ENCODE measurements at regions not wholly inside any gene's neighbourhood (a gene's known extent, or its start where the extent isn't known, plus 50 kb on each side); places are given as distances from the start of the nearest gene placed in this dataset.

- TF ChIP-seq, protein P1, sequence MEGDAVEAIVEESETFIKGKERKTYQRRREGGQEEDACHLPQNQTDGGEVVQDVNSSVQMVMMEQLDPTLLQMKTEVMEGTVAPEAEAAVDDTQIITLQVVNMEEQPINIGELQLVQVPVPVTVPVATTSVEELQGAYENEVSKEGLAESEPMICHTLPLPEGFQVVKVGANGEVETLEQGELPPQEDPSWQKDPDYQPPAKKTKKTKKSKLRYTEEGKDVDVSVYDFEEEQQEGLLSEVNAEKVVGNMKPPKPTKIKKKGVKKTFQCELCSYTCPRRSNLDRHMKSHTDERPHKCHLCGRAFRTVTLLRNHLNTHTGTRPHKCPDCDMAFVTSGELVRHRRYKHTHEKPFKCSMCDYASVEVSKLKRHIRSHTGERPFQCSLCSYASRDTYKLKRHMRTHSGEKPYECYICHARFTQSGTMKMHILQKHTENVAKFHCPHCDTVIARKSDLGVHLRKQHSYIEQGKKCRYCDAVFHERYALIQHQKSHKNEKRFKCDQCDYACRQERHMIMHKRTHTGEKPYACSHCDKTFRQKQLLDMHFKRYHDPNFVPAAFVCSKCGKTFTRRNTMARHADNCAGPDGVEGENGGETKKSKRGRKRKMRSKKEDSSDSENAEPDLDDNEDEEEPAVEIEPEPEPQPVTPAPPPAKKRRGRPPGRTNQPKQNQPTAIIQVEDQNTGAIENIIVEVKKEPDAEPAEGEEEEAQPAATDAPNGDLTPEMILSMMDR (conservative IDR thresholded peaks at IDR 0.05), result no peak
- H3K27ac ChIP-seq, result no peak overlapping the region
Measured at GRCh38 chr1:88394958-88395357, 289.1 kb upstream of the PKN2 start.

- TF ChIP-seq, protein P1 (conservative IDR thresholded peaks at IDR 0.05), result no peak
- H3K27ac ChIP-seq, result no peak overlapping the region
Measured at GRCh38 chr1:88398338-88398737, 285.7 kb upstream of the PKN2 start.

- TF ChIP-seq, protein P1 (conservative IDR thresholded peaks at IDR 0.05), result no peak
- H3K27ac ChIP-seq, result no peak overlapping the region
Measured at GRCh38 chr1:88399690-88400089, 284.4 kb upstream of the PKN2 start.

DNA sequence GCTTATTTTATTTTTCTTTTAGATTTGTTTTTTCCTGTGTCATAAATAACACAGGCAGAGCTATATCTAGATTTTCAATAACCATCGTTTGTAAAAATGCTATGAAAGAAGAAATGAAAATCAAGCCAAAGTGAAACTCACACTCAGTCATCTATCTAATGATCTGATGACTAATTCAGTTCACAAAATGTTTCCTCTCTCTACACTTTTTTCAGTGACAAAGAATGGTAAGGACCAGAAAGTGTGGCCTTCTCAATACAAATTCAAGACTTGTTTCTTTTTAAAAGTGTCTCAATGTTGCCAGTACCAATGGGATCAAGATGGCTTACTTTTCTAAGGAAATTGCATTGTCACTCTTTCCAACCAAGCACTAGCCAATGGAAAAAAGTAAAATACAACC is 282.8 kb upstream of the PKN2 start:
- H3K27ac ChIP-seq, result no peak overlapping the region
- TF ChIP-seq, protein P1 (conservative IDR thresholded peaks at IDR 0.05), result no peak

DNA sequence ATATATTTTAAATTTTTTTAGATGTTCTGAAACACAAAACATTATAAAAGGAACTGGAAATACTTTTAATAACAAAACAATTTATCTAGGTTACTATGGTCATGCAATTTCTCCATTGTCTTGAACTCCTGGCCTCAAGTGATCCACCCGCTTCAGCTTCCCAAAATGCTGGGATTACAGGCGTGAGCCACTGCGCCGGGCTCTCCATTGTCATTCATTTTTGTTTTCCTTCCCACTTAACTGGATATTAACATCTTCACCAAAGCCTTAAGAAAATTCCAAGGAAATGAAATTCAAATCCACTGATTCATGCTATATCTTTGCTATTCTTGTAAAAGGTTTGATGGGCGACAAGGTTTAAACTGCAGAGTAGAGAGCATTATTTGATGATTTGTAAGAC is 279.5 kb upstream of the PKN2 start:
- no peak overlapping the region for H3K27ac ChIP-seq
- TF ChIP-seq, protein P1 (conservative IDR thresholded peaks at IDR 0.05), result no peak

- TF ChIP-seq, protein P1 (conservative IDR thresholded peaks at IDR 0.05), result no peak
- H3K27ac ChIP-seq, result no peak overlapping the region
Measured at GRCh38 chr1:88407248-88407647, 276.8 kb upstream of the PKN2 start.

- H3K27ac ChIP-seq, result no peak overlapping the region
- TF ChIP-seq, protein P1 (conservative IDR thresholded peaks at IDR 0.05), result no peak
Measured at GRCh38 chr1:88421997-88422396, 262.1 kb upstream of the PKN2 start.

DNA sequence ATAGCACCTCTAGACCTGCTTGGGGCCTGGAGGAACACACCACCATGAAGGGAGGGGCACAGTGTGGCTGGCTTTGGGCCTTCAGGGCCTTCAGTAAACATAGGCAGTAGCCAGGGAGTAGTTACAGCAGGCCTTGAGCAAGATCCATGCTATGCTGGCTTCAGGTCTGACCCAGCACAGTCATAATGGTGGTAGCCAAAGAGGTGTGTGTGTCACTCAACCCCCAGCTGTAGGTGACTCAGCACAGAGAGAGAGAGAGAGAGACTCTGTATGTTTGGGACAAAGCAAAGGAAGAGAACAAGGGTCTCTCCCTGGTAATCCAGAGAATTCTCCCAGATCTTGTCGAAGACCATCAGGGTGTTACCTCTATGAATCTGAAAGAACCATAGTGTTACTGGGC is 250.5 kb upstream of the PKN2 start:
- no peak overlapping the region for H3K27ac ChIP-seq
- TF ChIP-seq, protein P1 (conservative IDR thresholded peaks at IDR 0.05), result no peak
